ENCODE measurements at regions not wholly inside any gene's neighbourhood (a gene's known extent, or its start where the extent isn't known, plus 50 kb on each side); places are given as distances from the start of the nearest gene placed in this dataset.
"Not testable (repeated sequence)": the region's sequence is repeated elsewhere in the genome, so short reads cannot be mapped to it uniquely, and the experiment has no call there.

- DNase-seq, result no peak
Observed at GRCh38 chr11:97617031-97617430, 1227.2 kb downstream of the JRKL start.

DNA sequence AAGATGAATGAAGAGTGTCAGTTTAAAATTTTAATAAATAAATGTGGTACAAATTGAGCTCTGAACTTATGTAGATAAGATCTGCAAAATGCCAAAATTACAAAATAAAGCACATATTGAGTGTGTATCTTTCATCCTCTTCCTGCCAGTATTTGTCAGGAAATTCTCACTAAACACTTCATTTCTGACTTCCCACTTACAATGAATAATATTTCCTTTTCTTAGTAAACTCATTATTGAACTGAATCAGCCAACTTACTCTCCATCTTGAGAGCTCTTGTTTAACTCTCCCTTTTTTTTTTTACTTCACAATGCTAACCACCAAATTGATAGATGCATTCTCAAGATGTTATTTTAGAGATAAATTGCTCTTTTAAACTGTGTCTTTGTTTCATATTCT lies 1230.2 kb downstream of the JRKL start:
- DNase-seq, result no peak

- DNase-seq, result no peak
Observed at GRCh38 chr11:97621282-97621681, 1231.5 kb downstream of the JRKL start.

- DNase-seq, result no peak
Observed at GRCh38 chr11:97622795-97623194, 1233.0 kb downstream of the JRKL start.

- not testable (repeated sequence) for DNase-seq
Observed at GRCh38 chr11:97636741-97637140, 1246.9 kb downstream of the JRKL start.

- DNase-seq, result no peak
Observed at GRCh38 chr11:97637701-97638100, 1247.9 kb downstream of the JRKL start.

GRCh38 chr11:97638641-97639224 lies 1248.9 kb downstream of the JRKL start:
- no peak for DNase-seq

- DNase-seq, result no peak
Observed at GRCh38 chr11:97641988-97642387, 1252.2 kb downstream of the JRKL start.

DNA sequence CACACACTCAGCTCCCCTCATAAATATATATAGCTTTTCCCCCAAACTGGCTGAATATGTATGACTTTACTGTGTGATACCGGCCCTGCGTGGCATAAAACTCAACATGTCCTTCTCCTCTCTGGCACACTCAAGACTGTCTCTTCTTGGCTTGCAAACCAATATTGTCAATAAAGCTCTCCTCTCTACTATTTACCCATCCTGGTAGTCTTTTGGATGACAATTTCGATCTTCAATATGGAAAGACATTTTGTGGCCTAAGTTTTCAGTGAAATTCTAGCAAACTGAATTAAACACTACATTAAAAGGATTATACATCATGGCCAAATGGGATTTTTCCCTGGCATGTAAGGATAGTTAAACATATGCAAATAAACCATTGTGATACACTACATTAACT lies 1255.9 kb downstream of the JRKL start:
- DNase-seq, result no peak

DNA sequence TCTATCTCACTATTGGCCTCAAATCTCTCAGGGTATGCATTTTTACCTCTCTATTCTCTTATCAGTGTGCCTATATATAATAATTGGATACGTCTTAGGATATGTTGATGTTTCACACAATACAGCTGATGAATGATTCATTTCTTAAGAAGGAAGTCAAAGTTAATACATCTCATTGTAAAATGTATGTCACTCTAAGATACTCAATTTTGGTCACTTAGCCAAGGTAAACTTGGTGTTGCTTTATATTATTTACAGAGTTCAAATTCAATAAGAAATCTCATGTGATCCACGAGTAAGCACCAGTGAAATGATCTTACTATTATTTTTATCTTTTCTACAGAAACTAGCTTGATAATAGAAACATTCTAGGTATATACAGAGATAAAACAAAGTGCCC lies 1266.5 kb downstream of the JRKL start:
- no peak for DNase-seq

DNA sequence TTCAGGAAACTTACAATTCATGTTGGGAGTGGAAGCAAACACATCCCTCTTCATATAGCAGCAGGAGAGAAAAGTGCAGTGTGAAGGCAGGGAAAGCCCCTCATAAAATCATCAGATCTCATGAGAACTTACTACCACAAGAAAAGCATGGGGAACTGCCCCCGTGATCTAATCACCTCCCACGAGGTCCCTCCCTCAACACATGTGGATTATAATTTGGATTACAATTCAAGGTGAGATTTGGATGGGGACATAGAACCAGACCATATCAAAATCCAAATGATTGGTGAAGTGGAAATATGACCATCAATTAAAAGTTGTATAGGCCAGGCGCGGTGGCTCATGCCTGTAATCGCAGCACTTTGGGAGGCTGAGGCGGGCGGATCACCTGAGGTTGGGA lies 1268.0 kb downstream of the JRKL start:
- DNase-seq, result no peak

DNA sequence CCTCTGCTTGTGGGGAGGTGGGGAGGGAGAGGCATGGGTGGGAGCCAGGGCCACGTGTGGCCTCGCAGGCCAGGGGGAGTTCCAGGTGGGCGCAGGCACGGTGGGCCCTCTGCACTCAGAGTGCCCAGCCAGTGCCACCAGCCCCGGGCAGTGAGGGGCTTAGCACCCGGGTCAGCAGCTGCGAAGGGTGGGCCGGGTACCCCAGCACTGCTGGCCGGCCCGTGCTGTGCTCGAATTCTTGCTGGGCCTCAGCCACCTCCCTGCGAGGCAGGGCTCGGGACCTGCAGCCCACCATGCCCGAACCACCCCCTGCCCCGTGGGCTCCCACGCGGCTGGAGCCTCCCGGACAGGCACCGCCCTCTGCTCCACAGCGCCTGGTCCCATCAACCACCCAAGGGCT lies 1277.2 kb downstream of the JRKL start:
- DNase-seq, result peak; percentile 12

DNA sequence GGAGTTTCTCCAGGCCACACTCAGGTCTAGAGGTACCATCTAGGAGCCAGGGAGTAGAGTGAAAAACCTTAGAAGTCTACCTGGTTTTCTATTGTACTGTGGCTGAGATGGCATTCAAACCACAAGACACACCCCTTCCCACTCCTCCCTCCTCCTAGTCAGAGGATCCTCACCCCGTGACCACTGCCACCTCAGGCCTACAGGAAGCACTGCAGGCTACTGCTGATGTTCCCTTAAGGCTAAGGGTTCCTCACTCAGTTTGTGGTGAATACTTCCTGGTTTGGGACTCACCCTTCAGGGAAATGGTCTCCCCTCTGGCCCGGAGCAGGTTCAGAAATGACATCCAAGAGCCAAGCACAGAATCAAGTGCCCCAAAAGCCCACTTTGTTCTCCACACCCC lies 1293.9 kb downstream of the JRKL start:
- no peak for DNase-seq

- no peak for DNase-seq
Observed at GRCh38 chr11:97684486-97685439, 1295.0 kb downstream of the JRKL start.

- DNase-seq, result no peak
Observed at GRCh38 chr11:97685695-97686094, 1295.9 kb downstream of the JRKL start.

DNA sequence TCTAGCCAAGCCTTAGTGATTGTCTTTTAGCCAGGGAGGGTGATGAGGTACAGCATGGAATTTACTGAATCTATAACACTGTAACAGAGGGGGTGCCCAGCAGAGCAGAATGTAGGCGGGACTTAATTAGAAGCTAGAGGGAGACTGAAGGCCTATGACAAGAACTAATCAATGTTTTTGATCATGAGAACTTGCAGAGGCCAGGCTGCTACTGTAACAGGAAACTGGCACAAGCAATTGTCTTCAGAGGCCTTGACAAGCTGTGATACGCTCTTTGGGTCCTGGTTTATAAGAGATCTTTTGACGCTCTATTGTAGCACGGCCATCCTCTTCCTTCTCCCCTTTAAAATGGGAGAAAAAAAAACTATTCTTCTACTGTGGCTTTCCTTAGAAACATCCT lies 1297.3 kb downstream of the JRKL start:
- no peak for DNase-seq

DNA sequence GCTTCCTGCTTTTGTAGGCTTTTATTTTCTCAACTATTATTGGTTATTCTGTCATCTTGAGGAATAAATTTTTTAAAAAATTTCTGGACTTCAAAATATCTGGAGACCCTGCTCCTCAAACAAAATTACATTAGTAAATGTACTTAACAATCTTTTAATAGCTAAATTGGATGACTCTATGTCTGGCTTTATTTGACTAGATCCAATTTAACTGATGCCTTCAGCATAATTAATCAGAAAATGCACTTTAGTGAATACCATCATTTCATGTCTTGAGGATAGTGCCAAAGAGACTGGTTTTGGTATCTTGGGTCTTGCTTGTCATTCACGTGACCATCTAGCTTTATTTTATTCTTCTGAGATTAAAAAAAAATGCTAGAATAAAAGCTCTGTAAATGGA lies 1301.2 kb downstream of the JRKL start:
- DNase-seq, result no peak

DNA sequence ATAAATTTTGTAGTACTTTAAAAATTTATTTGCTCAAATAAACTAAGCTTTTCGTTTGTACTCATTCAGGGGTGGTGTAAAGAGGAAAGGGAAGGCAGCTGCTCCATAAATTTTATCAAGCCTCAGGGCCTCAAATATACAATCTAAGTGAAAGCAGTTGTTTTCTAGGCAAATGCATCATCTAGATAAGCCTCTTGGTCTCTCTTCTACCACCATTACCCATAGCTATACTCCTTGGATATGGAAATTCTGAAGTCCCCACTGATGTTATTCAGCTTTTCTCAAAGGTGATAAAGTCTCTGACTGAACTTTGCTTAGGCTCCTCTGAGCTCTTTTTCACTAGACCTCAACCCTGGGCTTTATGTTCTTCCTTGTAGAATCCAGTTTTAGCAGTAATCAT lies 1313.1 kb downstream of the JRKL start:
- no peak for DNase-seq

DNA sequence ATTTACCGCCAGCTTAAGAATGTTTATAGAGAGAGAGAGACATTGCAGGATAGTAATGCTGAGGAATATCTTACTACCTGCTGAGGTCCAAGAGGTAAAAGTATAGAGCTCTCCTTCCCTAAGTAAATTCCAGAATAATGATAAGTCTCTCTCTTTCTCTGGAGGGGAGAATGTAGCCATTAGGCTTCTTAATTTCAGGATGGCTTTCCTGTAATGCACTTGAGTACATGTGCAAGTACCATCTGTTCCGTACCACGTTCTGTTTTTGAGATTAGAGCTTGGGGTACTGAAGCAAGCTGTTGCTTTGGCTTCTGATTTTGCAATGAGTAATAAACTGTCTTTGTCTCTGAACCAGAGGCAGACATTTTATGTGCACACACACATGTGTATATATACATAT lies 1314.0 kb downstream of the JRKL start:
- no peak for DNase-seq

DNA sequence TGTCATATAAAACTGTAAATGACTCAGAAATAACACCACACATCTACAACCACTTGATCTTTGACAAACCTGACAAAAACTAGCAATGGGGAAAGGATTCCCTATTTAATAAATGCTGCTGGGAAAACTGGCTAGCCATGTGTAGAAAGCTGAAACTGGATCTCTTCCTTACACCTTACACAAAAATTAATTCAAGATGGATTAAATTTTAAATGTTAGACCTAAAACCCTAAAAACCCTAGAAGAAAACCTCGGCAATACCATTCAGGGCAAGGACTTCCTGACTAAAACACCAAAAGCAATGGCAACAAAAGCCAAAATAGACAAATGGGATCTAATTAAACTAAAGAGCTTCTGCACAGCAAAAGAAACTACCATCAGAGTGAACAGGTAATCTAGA lies 1315.3 kb upstream of the CNTN5 start:
- not testable (repeated sequence) for DNase-seq

DNA sequence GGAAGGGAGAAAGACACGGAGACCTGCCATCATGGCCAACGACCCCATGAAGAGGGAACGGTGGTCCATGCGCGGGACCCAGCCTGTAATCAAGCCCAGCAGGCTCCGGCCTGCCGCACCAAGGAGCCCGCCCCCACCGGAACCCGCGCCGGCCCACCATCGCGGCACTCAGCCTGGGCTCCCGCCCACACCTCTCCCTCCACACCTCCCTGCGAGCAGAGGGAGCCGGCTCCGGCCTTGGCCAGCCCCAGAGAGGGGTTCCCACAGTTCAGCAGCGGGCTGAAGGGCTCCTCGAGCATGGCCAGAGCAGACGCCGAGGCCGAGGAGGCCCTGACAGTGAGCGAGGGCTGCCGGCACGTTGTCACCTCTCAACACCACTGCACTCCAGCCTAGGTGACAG lies 1302.8 kb upstream of the CNTN5 start:
- DNase-seq, result peak; percentile 12

GRCh38 chr11:97722065-97722464 lies 1298.7 kb upstream of the CNTN5 start:
- DNase-seq, result no peak

- no peak for DNase-seq
Observed at GRCh38 chr11:97722721-97723120, 1298.0 kb upstream of the CNTN5 start.

- DNase-seq, result no peak
Observed at GRCh38 chr11:97729546-97730272, 1291.0 kb upstream of the CNTN5 start.

Data from activated gamma-delta T cell (primary cell).